Activated CD4-positive, alpha-beta memory T cell treated with anti-CD3 and anti-CD28 coated beads, Interleukin-2, amount 10 ng/mL, durations not matched to agents 7 days and 5 days (primary cell): ENCODE measurements at regions not wholly inside any gene's neighbourhood (a gene's known extent, or its start where the extent isn't known, plus 50 kb on each side); places are given as distances from the start of the nearest gene placed in this dataset.
A peak's percentile ranks its signal among the peaks of the same experiment; 100 is the strongest.
"Not testable (repeated sequence)": the region's sequence is repeated elsewhere in the genome, so short reads cannot be mapped to it uniquely, and the experiment has no call there.

Source experiments
- CTCF ChIA-PET: fragments of 350-600 bp; sonication (Branson Sonifier 250); formaldehyde crosslinking; loops from one replicate; lab custom pipeline; 2021; ENCODE audit warnings: antibody characterized with exemption, inconsistent platforms; lab: Charles Lee
- POLR2A ChIA-PET: fragments of 350-600 bp; sonication (Branson Sonifier 250); formaldehyde crosslinking; loops from one replicate; lab custom pipeline; 2021; ENCODE audit warnings: antibody characterized with exemption; lab: Charles Lee
- DNase-seq: peaks from one replicate; pipeline ENCODE4 v3.0.0-alpha.2; 2020
- H3K27ac Mint-ChIP-seq: one replicate; pipeline ENCODE4 v1.8.0; 2021; ENCODE audit warnings: mild to moderate bottlenecking, mixed read lengths
- H3K27me3 Mint-ChIP-seq: one replicate; pipeline ENCODE4 v1.8.0; 2021; ENCODE audit warnings: mixed read lengths
- H3K36me3 Mint-ChIP-seq: one replicate; pipeline ENCODE4 v1.8.0; 2021; ENCODE audit warnings: low read depth, mixed read lengths
- H3K4me1 Mint-ChIP-seq: one replicate; pipeline ENCODE4 v1.8.0; 2021; ENCODE audit warnings: mixed read lengths
- H3K4me3 Mint-ChIP-seq: one replicate; pipeline ENCODE4 v1.8.0; 2021; ENCODE audit warnings: mild to moderate bottlenecking, mixed read lengths
- H3K9me3 Mint-ChIP-seq: one replicate; pipeline ENCODE4 v1.8.0; 2021; ENCODE audit warnings: mixed read lengths

- Mint-ChIP-seq H3K27ac (no peak overlapping the region), H3K27me3 (peaks cover 22% of the 10 kb centered on the region), H3K4me1 (no peaks in the 10 kb centered on the region), H3K9me3 (no peaks in the 10 kb centered on the region), H3K36me3 (no peaks in the 10 kb centered on the region), H3K4me3 (no peak overlapping the region)
- DNase-seq, result no peak
- CTCF ChIA-PET, result no interaction called here
- POLR2A ChIA-PET, result no interaction called here
Measured at GRCh38 chr19:41495589-41495988, 52.6 kb downstream of the ERICH4 start.

- ChIA-PET CTCF (interaction anchor here (0.6 kb wide), 1 partner anchor 296 kb away, joined by 3 read pairs; no protein-coding TSS in a partner anchor), POLR2A (no interaction called here)
- Mint-ChIP-seq H3K27ac (no peak overlapping the region), H3K4me3 (no peak overlapping the region), H3K36me3 (no peaks in the 10 kb centered on the region), H3K27me3 (peaks cover 26% of the 10 kb centered on the region), H3K9me3 (no peaks in the 10 kb centered on the region), H3K4me1 (no peaks in the 10 kb centered on the region)
- no peak for DNase-seq
Measured at GRCh38 chr19:41499899-41500298, 56.9 kb downstream of the ERICH4 start.

GRCh38 chr19:41500443-41500842, 57.5 kb downstream of the ERICH4 start:
- H3K4me3 Mint-ChIP-seq, result no peak overlapping the region
- H3K27ac Mint-ChIP-seq, result no peak overlapping the region
- H3K9me3 Mint-ChIP-seq, result no peaks in the 10 kb centered on the region
- CTCF ChIA-PET, result interaction anchor here (0.6 kb wide), 1 partner anchor 296 kb away, joined by 3 read pairs; no protein-coding TSS in a partner anchor
- POLR2A ChIA-PET, result no interaction called here
- H3K4me1 Mint-ChIP-seq, result no peaks in the 10 kb centered on the region
- H3K27me3 Mint-ChIP-seq, result peaks cover 26% of the 10 kb centered on the region
- no peaks in the 10 kb centered on the region for H3K36me3 Mint-ChIP-seq
- no peak for DNase-seq

GRCh38 chr19:41501854-41502253, 58.9 kb downstream of the ERICH4 start:
- Mint-ChIP-seq H3K9me3 (no peaks in the 10 kb centered on the region), H3K27me3 (peaks cover 37% of the 10 kb centered on the region), H3K36me3 (no peaks in the 10 kb centered on the region), H3K4me3 (no peak overlapping the region), H3K27ac (no peak overlapping the region), H3K4me1 (no peaks in the 10 kb centered on the region)
- POLR2A ChIA-PET, result no interaction called here
- DNase-seq, result no peak
- CTCF ChIA-PET, result no interaction called here

GRCh38 chr19:41505105-41505504, 62.1 kb downstream of the ERICH4 start:
- DNase-seq, result no peak
- POLR2A ChIA-PET, result no interaction called here
- H3K4me3 Mint-ChIP-seq, result no peak overlapping the region
- H3K9me3 Mint-ChIP-seq, result no peaks in the 10 kb centered on the region
- peaks cover 22% of the 10 kb centered on the region for H3K27me3 Mint-ChIP-seq
- no peaks in the 10 kb centered on the region for H3K4me1 Mint-ChIP-seq
- no peaks in the 10 kb centered on the region for H3K36me3 Mint-ChIP-seq
- CTCF ChIA-PET, result no interaction called here
- H3K27ac Mint-ChIP-seq, result no peak overlapping the region

- no peaks in the 10 kb centered on the region for H3K9me3 Mint-ChIP-seq
- H3K4me1 Mint-ChIP-seq, result no peaks in the 10 kb centered on the region
- H3K27me3 Mint-ChIP-seq, result peaks cover 26% of the 10 kb centered on the region
- H3K27ac Mint-ChIP-seq, result no peak overlapping the region
- no peak overlapping the region for H3K4me3 Mint-ChIP-seq
- DNase-seq, result no peak
- ChIA-PET CTCF (interaction anchor here (0.5 kb wide), 1 partner anchor 1206 kb away, joined by 3 read pairs; no protein-coding TSS in a partner anchor), POLR2A (no interaction called here)
- H3K36me3 Mint-ChIP-seq, result no peaks in the 10 kb centered on the region
Measured at GRCh38 chr19:41510484-41510883, 65.5 kb upstream of the CEACAM21 start.

- ChIA-PET CTCF (no interaction called here), POLR2A (no interaction called here)
- Mint-ChIP-seq H3K27ac (no peak overlapping the region), H3K27me3 (peaks cover 20% of the 10 kb centered on the region), H3K36me3 (no peaks in the 10 kb centered on the region), H3K9me3 (no peaks in the 10 kb centered on the region), H3K4me1 (peaks cover 7% of the 10 kb centered on the region), H3K4me3 (no peak overlapping the region)
- DNase-seq, result no peak
Measured at GRCh38 chr19:41511628-41512027, 64.3 kb upstream of the CEACAM21 start.

- H3K4me3 Mint-ChIP-seq, result no peak overlapping the region
- CTCF ChIA-PET, result interaction anchor here (1.2 to 1.5 kb wide), 2 partner anchors 54 to 82 kb away, joined by 3 to 4 read pairs; no protein-coding TSS in a partner anchor
- no peaks in the 10 kb centered on the region for H3K36me3 Mint-ChIP-seq
- H3K4me1 Mint-ChIP-seq, result peaks cover 15% of the 10 kb centered on the region
- H3K9me3 Mint-ChIP-seq, result no peaks in the 10 kb centered on the region
- POLR2A ChIA-PET, result no interaction called here
- no peak for DNase-seq
- no peak overlapping the region for H3K27ac Mint-ChIP-seq
- H3K27me3 Mint-ChIP-seq, result peaks cover 26% of the 10 kb centered on the region
Measured at GRCh38 chr19:41515015-41515652, 60.8 kb upstream of the CEACAM21 start.

GRCh38 chr19:41516292-41517171, 59.4 kb upstream of the CEACAM21 start:
- peaks cover 30% of the 10 kb centered on the region for H3K27me3 Mint-ChIP-seq
- H3K9me3 Mint-ChIP-seq, H3K27ac Mint-ChIP-seq, H3K4me3 Mint-ChIP-seq, H3K36me3 Mint-ChIP-seq, DNase-seq, POLR2A ChIA-PET: not testable (repeated sequence)
- H3K4me1 Mint-ChIP-seq, result peaks cover 24% of the 10 kb centered on the region
- CTCF ChIA-PET, result interaction anchor here (1.2 kb wide), 1 partner anchor 53 kb away, joined by 3 read pairs; no protein-coding TSS in a partner anchor

GRCh38 chr19:41518141-41518540, 57.8 kb upstream of the CEACAM21 start:
- Mint-ChIP-seq H3K4me1 (peaks cover 36% of the 10 kb centered on the region), H3K27me3 (peaks cover 28% of the 10 kb centered on the region), H3K9me3 (no peaks in the 10 kb centered on the region), H3K4me3 (no peak overlapping the region), H3K36me3 (no peaks in the 10 kb centered on the region), H3K27ac (no peak overlapping the region)
- ChIA-PET CTCF (no interaction called here), POLR2A (no interaction called here)
- no peak for DNase-seq

- ChIA-PET CTCF (interaction anchor here (0.6 to 2.0 kb wide), 4 partner anchors 11 to 316 kb away, joined by 3 to 8 read pairs (median 4); no protein-coding TSS in a partner anchor), POLR2A (interaction anchor here (0.8 to 1.2 kb wide), 4 partner anchors 10 to 64 kb away, joined by 3 to 6 read pairs (median 4); no protein-coding TSS in a partner anchor)
- Mint-ChIP-seq H3K27ac (peak overlapping the region; percentile 65), H3K27me3 (peaks cover 32% of the 10 kb centered on the region), H3K4me3 (peak overlapping the region; percentile 64), H3K4me1 (peaks cover 34% of the 10 kb centered on the region)
- not testable (repeated sequence) for H3K9me3 Mint-ChIP-seq, DNase-seq, H3K36me3 Mint-ChIP-seq
Measured at GRCh38 chr19:41521138-41521930, 54.6 kb upstream of the CEACAM21 start.

- Mint-ChIP-seq H3K27ac (peak overlapping the region; percentile 65), H3K36me3 (peaks cover under 1% of the 10 kb centered on the region), H3K4me3 (peak overlapping the region; percentile 72), H3K27me3 (peaks cover 38% of the 10 kb centered on the region), H3K4me1 (peaks cover 28% of the 10 kb centered on the region), H3K9me3 (no peaks in the 10 kb centered on the region)
- CTCF ChIA-PET, result interaction anchor here (0.6 to 2.0 kb wide), 4 partner anchors 10 to 315 kb away, joined by 3 to 8 read pairs (median 4); no protein-coding TSS in a partner anchor
- peak; percentile 45 for DNase-seq
- POLR2A ChIA-PET, result interaction anchor here (0.8 to 1.2 kb wide), 4 partner anchors 9 to 64 kb away, joined by 3 to 6 read pairs (median 4); no protein-coding TSS in a partner anchor
Measured at GRCh38 chr19:41521931-41522555, 53.9 kb upstream of the CEACAM21 start.
